Heart right ventricle (tissue), 16 donors: ENCODE measurements at regions not wholly inside any gene's neighbourhood (a gene's known extent, or its start where the extent isn't known, plus 50 kb on each side); places are given as distances from the start of the nearest gene placed in this dataset.

ENCODE experiments used
- ATAC-seq, 8 donors: fragments of 200-7000 bp; cut with Tn5 transposase; one replicate each; pipeline ENCODE4 v1.9.1; 2020; ENCODE audit warnings: mild to moderate bottlenecking in 8 of 8, moderate library complexity in 8 of 8, moderate number of reproducible peaks in 1 of 8
- DNase-seq, 2 donors: peaks; one replicate each; pipeline ENCODE4 v3.0.0-alpha.2; 2020
- H3K27ac ChIP-seq, 10 donors: fragments of 200-600 bp; sonication (generic) in 2 of 10; one replicate each; pipeline versions ENCODE4 v1.5.0 to v1.8.0; 2020 to 2022; ENCODE audit warnings: mild to moderate bottlenecking in 3 of 10
- H3K27me3 ChIP-seq, 7 donors: fragments of 200-600 bp; one replicate each; pipeline ENCODE4 v1.8.0; 2021 to 2022; ENCODE audit warnings: mild to moderate bottlenecking in 2 of 7
- H3K36me3 ChIP-seq, 9 donors: fragments of 200-600 bp; sonication (generic) in 1 of 9; one replicate each; pipeline versions ENCODE4 v1.5.0 to v1.8.0; 2020 to 2022; ENCODE audit warnings: mild to moderate bottlenecking in 2 of 9
- H3K4me1 ChIP-seq, 9 donors: fragments of 200-600 bp; sonication (generic) in 1 of 9; one replicate each; pipeline versions ENCODE4 v1.5.0 to v1.8.0; 2020 to 2022; ENCODE audit warnings: mild to moderate bottlenecking in 4 of 9
- H3K4me3 ChIP-seq, 10 donors: fragments of 200-600 bp; sonication (generic) in 2 of 10; one replicate each; pipeline versions ENCODE4 v1.5.0 to v1.8.0; 2020 to 2022; ENCODE audit warnings: mild to moderate bottlenecking in 7 of 10, moderate library complexity in 2 of 10
- H3K9me3 ChIP-seq, 11 donors: fragments of 200-600 bp in 10 of 11; sonication (generic) in 2 of 11; one replicate each; pipeline versions ENCODE4 v1.5.0 to v1.8.0; 2013 to 2022; ENCODE audit warnings: mild to moderate bottlenecking in 2 of 11, control low read depth in 1 of 11, moderate library complexity in 1 of 11
- WGBS, 2 donors: extraction: QIAGEN DNeasy Blood & Tissue Kit; methylation state at CpG; one replicate each; pipeline ENCODE4 v1.1.7; 2013; ENCODE audit warnings: inconsistent platforms in 1 of 2; 5-methylcytosine and 5-hydroxymethylcytosine counted together
- intact Hi-C, 10 donors: fragments of 100-400 bp; cut with DNase I; formaldehyde crosslinking; loops; one replicate each; pipeline versions ENCODE4 v1.11.1 to v1.14.2; 2022
- TF ChIP-seq, protein P1 (sequence below), 9 donors: fragments of 200-600 bp; sonication (generic) in 2 of 9; IDR thresholded peaks; one replicate each; pipeline versions ENCODE4 v1.5.0 to v1.8.0; 2021 to 2022; ENCODE audit warnings: antibody characterized with exemption in 9 of 9, mild to moderate bottlenecking in 5 of 9, moderate library complexity in 1 of 9
- donor health status: Arrhythmogenic right ventricular cardiomyopathy.
- donor health status: ischemic (EF 13 %, LVEDD 7.1; RV severe dilation, severe dysfunction).
- donor health status: healthy with polysubstance abuse.
- donor health status: DM: no; HTN: yes; CAD: no.
- donor health status: DM: no; HTN: no; CAD: no.
- donor health status: ischemic (EF 25% LVEDD 6.9; RV normal size, moderate dysfunction).
- donor health status: ischemic (EF 25% LVEDD 5.7; RV mildly dilated, moderate dysfunction).
- donor health status: healthy.
- donor health status: DM: yes; HTN: yes; CAD: no.
- donor health status: Ischemic cardiomyopathy.
- donor health status: ischemic (EF 35%, LVEDD 5.7; RV mildly dilated, moderate dysfunction).
- donor health status: nonischemic (EF 11% LVEDD 7.7; RV severe dilation, severe dysfunction).
- donor health status: DM: yes; HTN: yes; CAD: no.
- donor health status: PGD.
- donor health status: ischemic (EF 29% LVEDD 5.4; RV normal size, mild dysfunction).
- donor health status: nonischemic (EF 23%, LVEDD 6.1; RV moderate dilation, normal function).

DNA sequence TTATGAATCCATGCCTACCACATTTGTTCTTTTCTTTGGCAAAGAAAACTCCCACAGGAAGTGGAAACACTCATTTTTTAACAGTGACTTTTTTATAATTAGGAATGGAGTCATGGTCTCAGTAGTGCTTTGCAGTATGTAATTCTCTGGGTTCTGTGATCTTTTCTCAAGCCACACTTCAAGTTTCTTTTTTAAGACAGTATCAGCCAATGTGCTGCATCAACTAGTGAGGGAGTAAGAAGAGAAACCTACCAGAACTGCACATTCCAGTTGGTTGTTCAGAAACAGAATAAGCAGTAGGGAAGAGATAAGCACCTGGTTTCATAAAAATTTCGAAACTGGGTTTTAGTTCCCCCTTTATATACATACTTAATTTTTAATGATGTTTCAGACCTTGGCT, 126.3 kb downstream of the FOXB1 start:
- WGBS, 2 donors = 80 to 86% methylated on average over 1 of the region's 1 CpG
- H3K27me3 ChIP-seq = peaks cover 0 to 26% (median 4%) of the 10 kb centered on the region in 7 donors

DNA sequence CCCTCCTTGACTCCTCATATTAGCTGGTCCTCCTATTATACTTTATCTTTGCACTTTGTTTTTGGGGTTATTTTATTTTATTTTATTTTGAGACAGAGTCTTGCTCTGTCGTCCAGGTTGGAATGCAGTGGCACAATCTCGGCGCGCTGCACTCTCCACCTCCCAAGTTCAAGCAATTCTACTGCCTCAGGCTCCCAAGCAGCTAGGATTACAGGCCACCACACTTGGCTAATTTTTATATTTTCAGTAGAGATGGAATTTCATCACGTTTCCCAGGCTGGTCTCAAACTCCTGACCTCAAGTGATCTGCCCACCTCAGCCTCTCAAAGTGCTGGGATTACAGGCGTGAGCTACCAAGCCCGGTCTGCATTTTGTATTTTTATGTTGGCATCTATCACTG, 126.7 kb downstream of the FOXB1 start:
- peaks cover 0 to 29% (median 5%) of the 10 kb centered on the region in 7 donors for H3K27me3 ChIP-seq
- ATAC-seq (no peak), DNase-seq (no peak)
- H3K9me3 ChIP-seq = no peaks in the 10 kb centered on the region
- no peaks in the 10 kb centered on the region for H3K36me3 ChIP-seq
- H3K27ac ChIP-seq = no peak overlapping the region
- H3K4me1 ChIP-seq = peaks cover 0 to 12% (median 6%) of the 10 kb centered on the region in 9 donors
- intact Hi-C loops = no loop called here
- 90% methylated on average over 7 of the region's 7 CpGs for WGBS, 2 donors
- TF ChIP-seq, protein P1, sequence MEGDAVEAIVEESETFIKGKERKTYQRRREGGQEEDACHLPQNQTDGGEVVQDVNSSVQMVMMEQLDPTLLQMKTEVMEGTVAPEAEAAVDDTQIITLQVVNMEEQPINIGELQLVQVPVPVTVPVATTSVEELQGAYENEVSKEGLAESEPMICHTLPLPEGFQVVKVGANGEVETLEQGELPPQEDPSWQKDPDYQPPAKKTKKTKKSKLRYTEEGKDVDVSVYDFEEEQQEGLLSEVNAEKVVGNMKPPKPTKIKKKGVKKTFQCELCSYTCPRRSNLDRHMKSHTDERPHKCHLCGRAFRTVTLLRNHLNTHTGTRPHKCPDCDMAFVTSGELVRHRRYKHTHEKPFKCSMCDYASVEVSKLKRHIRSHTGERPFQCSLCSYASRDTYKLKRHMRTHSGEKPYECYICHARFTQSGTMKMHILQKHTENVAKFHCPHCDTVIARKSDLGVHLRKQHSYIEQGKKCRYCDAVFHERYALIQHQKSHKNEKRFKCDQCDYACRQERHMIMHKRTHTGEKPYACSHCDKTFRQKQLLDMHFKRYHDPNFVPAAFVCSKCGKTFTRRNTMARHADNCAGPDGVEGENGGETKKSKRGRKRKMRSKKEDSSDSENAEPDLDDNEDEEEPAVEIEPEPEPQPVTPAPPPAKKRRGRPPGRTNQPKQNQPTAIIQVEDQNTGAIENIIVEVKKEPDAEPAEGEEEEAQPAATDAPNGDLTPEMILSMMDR (IDR thresholded peaks at IDR 0.05) = no peak
- no peak overlapping the region for H3K4me3 ChIP-seq

More for the DNA sequence above, 126.3 kb downstream of the FOXB1 start:
- DNase-seq = no peak
- Histone ChIP-seq H3K9me3 (no peaks in the 10 kb centered on the region), H3K36me3 (no peaks in the 10 kb centered on the region), H3K4me1 (peaks cover 0 to 12% (median 6%) of the 10 kb centered on the region in 9 donors), H3K4me3 (no peak overlapping the region), H3K27ac (no peak overlapping the region)
- ATAC-seq = no peak
- TF ChIP-seq, protein P1 (IDR thresholded peaks at IDR 0.05) = no peak
- intact Hi-C loops = no loop called here

DNA sequence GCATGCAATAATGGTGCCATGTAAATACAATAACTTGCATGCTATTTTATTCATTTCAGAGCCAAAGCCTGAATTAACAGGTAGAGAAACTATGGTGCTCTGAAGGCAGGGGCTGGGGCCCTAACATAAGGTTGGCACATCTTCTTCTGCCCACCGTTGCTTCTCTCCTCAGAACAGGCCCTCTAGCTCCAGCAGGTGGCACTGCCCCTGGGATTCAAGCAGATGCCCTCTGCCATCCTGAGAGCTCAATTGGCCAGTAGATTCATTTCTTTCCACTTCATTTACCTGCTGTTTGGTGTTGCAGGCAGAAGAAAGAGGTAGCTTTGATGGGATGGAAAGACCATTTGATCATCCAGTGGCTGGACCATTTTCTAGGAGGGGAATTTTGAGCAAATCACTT, 130.5 kb downstream of the FOXB1 start:
- ATAC-seq = no peak
- intact Hi-C loops = no loop called here
- 59 to 68% methylated on average over 1 of the region's 1 CpG for WGBS, 2 donors

DNA sequence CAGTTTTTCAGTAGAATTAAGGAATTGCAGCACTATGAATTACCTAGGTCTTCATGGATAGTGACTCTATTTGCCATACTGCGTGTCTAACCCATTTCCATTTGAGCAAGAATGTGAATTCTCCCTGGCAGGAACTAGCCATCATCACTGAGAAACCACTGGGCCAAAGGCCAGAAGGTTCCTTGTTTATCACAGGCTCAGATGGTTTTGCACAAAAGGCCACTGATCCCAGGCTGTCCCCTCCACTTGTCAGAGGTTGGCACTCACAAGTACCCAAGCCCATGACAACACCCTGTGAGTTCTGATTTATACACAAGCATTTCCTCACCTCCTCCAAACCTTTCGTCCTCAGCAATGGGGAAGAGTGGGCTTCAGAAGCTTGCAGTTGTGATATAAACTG, 131.8 kb downstream of the FOXB1 start:
- no peak overlapping the region for H3K4me3 ChIP-seq
- H3K9me3 ChIP-seq = no peaks in the 10 kb centered on the region
- ATAC-seq (no peak), DNase-seq (no peak)
- 64 to 76% methylated on average over 2 of the region's 2 CpGs for WGBS, 2 donors
- H3K4me1 ChIP-seq = no peaks in the 10 kb centered on the region
- H3K27ac ChIP-seq = no peak overlapping the region
- intact Hi-C loops = no loop called here
- no peaks in the 10 kb centered on the region for H3K36me3 ChIP-seq
- TF ChIP-seq, protein P1 (IDR thresholded peaks at IDR 0.05) = no peak
- peaks cover 0 to 50% (median 18%) of the 10 kb centered on the region in 7 donors for H3K27me3 ChIP-seq

More for the DNA sequence above, 130.5 kb downstream of the FOXB1 start:
- H3K27me3 ChIP-seq = peaks cover 0 to 42% (median 18%) of the 10 kb centered on the region in 7 donors
- no peaks in the 10 kb centered on the region for H3K4me1 ChIP-seq
- H3K36me3 ChIP-seq = no peaks in the 10 kb centered on the region
- DNase-seq = no peak
- H3K9me3 ChIP-seq = no peaks in the 10 kb centered on the region
- H3K4me3 ChIP-seq = no peak overlapping the region
- TF ChIP-seq, protein P1 (IDR thresholded peaks at IDR 0.05) = peak in 2 of 9 donors; percentile 9 to 11
- no peak overlapping the region for H3K27ac ChIP-seq
